Upper lobe of right lung (tissue), 1 donor: ENCODE measurements at regions not wholly inside any gene's neighbourhood (a gene's known extent, or its start where the extent isn't known, plus 50 kb on each side); places are given as distances from the start of the nearest gene placed in this dataset.

ENCODE experiments used
- ATAC-seq: fragments of 200-7000 bp; cut with Tn5 transposase; one replicate; pipeline ENCODE4 v1.9.1; 2020; ENCODE audit warnings: mild to moderate bottlenecking, moderate library complexity
- DNase-seq: peaks from one replicate; pipeline ENCODE4 v3.0.0-alpha.2; 2020
- H3K27ac ChIP-seq: fragments of 200-600 bp; one replicate; pipeline ENCODE4 v1.8.0; 2022
- H3K27me3 ChIP-seq: fragments of 200-600 bp; one replicate; pipeline ENCODE4 v1.8.0; 2022; ENCODE audit warnings: mild to moderate bottlenecking
- H3K36me3 ChIP-seq: fragments of 200-600 bp; one replicate; pipeline ENCODE4 v1.8.0; 2022
- H3K4me1 ChIP-seq: fragments of 200-600 bp; one replicate; pipeline ENCODE4 v1.8.0; 2022
- H3K4me3 ChIP-seq: fragments of 200-600 bp; one replicate; pipeline ENCODE4 v1.8.0; 2022; ENCODE audit warnings: mild to moderate bottlenecking
- H3K9me3 ChIP-seq: fragments of 200-600 bp; one replicate; pipeline ENCODE4 v1.8.0; 2022
- intact Hi-C: fragments of 100-400 bp; cut with DNase I; formaldehyde crosslinking; loops from one replicate; pipeline ENCODE4 v1.11.0; 2022
- TF ChIP-seq, protein P1 (sequence below): fragments of 200-600 bp; IDR thresholded peaks from one replicate; pipeline ENCODE4 v1.8.0; 2022; ENCODE audit warnings: antibody characterized with exemption
- donor health status: DM: no; HTN: yes; CAD: no; lungs with severe emphysema.

DNA sequence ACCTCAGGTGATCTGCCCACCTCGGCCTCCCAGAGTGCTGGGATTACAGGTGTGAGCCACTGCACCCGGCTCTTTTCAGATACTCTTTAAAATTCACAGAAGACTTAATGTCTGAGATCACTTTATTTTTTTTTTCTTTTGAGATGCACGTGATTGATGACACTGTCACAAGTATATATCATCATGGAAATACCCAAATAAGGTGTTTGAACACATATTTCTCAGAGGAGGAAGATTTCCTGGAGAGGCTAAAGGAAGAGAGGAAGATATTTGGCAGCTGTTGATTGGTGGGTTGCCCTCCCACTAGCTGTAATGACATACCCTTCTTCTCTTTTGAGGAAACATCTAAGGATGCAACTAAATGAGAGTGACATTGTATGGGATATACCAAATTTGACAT lies 225.9 kb upstream of the CITED2 start:
- H3K9me3 ChIP-seq, result no peaks in the 10 kb centered on the region
- peaks cover 22% of the 10 kb centered on the region for H3K4me1 ChIP-seq
- intact Hi-C loops, result no loop called here
- no peaks in the 10 kb centered on the region for H3K36me3 ChIP-seq
- TF ChIP-seq, protein P1, sequence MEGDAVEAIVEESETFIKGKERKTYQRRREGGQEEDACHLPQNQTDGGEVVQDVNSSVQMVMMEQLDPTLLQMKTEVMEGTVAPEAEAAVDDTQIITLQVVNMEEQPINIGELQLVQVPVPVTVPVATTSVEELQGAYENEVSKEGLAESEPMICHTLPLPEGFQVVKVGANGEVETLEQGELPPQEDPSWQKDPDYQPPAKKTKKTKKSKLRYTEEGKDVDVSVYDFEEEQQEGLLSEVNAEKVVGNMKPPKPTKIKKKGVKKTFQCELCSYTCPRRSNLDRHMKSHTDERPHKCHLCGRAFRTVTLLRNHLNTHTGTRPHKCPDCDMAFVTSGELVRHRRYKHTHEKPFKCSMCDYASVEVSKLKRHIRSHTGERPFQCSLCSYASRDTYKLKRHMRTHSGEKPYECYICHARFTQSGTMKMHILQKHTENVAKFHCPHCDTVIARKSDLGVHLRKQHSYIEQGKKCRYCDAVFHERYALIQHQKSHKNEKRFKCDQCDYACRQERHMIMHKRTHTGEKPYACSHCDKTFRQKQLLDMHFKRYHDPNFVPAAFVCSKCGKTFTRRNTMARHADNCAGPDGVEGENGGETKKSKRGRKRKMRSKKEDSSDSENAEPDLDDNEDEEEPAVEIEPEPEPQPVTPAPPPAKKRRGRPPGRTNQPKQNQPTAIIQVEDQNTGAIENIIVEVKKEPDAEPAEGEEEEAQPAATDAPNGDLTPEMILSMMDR, result no peak
- DNase-seq (no peak), ATAC-seq (no peak)
- H3K27ac ChIP-seq, result no peak overlapping the region
- no peak overlapping the region for H3K4me3 ChIP-seq
- no peaks in the 10 kb centered on the region for H3K27me3 ChIP-seq

DNA sequence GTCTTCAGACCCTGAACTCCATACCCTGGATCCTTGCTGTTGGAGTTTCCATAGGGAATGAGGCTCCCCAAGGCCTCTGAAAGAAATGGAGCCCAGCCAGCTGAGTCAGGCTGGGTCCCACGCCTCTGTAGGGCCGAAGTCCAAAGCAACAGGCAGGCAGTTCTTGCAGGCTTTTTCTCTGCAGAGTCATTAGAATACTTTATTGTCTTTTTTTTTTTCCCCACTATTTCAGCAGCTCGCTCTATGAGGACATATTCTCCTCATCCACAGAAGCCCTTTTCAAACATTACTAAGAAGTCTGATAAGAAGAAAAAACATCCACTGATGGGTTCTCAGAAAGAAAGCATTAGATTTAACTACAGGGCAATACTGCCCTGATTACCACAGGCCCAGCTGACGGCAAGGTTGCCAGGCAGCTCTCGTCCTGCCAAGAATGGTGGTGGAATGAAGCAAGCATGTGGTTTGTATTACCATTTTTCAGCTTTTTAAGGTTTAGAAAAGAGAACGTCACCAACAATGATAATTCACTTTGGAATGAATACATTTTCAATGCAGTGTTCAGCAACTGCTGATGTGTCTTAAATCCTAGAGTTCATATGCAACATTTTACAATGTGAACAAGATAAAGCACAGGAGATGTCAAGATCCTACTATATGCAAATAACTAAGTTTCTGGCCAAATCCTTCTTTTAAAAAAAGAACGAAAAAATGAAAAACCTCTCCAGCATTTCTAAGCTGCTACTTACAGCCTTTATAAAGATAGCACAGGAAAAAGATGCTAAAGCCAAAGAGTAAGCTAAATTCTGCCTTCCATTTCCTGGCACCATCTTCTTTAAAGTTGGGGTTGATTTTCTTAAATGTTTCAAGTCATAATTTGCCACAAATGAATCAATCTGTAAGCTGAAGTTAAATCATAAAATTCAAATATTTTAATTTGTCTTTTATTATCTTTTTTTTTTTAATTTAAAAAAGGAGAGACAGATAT lies 223.6 kb upstream of the CITED2 start:
- intact Hi-C loops, result no loop called here
- peak; percentile 72 for DNase-seq
- Histone ChIP-seq H3K4me1 (peaks cover 22% of the 10 kb centered on the region), H3K4me3 (no peak overlapping the region), H3K27ac (peak overlapping the region; percentile 76), H3K36me3 (no peaks in the 10 kb centered on the region), H3K27me3 (no peaks in the 10 kb centered on the region), H3K9me3 (no peaks in the 10 kb centered on the region)
- peak; percentile 78 for ATAC-seq
- TF ChIP-seq, protein P1, result no peak

DNA sequence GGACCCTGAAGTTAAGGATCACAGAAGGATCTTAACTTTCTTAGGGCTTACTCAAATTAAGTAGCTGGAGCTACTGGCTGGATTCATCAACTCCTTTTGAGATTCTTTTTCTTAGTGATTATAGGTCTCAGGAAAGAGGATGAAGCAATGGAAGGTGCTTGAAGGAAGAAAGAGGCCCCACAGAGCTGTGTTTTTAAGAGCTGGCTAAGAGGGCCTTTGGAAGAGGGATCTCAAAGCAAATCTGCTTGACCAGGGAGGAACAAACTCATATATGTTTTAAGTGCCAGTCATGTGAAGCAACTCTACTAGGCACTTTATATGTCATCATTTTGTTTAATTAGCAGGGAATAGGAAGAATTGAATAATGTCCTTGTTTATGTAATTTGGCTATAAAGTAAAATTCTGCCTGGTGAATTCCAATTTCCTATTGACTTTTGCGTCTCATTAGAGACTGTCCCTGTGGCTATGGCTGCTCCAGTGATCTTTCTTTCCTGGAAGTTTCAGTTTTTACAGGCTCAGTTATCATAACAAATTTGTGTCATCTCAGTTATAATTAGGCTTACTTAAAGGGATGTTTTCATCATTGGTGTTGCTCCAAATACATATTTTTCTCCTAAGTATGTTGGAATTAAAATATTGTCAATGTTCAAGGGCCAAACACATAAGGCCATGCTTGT lies 222.8 kb upstream of the CITED2 start:
- Histone ChIP-seq H3K4me1 (peaks cover 26% of the 10 kb centered on the region), H3K36me3 (no peaks in the 10 kb centered on the region), H3K27ac (peak overlapping the region; percentile 76), H3K27me3 (no peaks in the 10 kb centered on the region), H3K4me3 (no peak overlapping the region), H3K9me3 (no peaks in the 10 kb centered on the region)
- DNase-seq (no peak), ATAC-seq (peak; percentile 69)
- TF ChIP-seq, protein P1, result no peak
- intact Hi-C loops, result no loop called here

DNA sequence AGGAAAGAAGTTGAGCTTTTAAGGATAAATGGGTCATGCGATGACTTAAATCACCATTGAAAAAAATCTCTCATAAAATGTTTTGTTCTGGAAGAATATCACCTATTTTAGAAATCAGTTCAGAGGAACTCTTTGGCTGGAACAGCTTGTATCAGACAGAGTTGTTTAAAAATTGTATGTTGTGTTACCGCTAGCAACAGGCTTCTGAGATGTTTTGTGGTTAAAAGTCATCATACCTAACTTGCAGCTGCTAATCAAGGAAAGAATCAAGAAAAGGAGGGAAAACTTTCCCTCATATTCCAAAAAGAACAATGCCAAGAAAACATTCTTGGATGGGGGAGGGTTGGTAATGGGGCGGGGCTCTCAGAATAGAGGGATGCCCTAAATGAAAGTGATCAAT lies 220.7 kb upstream of the CITED2 start:
- Histone ChIP-seq H3K4me3 (no peak overlapping the region), H3K27me3 (no peaks in the 10 kb centered on the region), H3K9me3 (no peaks in the 10 kb centered on the region), H3K4me1 (peaks cover 27% of the 10 kb centered on the region), H3K27ac (no peak overlapping the region), H3K36me3 (no peaks in the 10 kb centered on the region)
- TF ChIP-seq, protein P1, result no peak
- ATAC-seq, result no peak
- intact Hi-C loops, result no loop called here
- no peak for DNase-seq

DNA sequence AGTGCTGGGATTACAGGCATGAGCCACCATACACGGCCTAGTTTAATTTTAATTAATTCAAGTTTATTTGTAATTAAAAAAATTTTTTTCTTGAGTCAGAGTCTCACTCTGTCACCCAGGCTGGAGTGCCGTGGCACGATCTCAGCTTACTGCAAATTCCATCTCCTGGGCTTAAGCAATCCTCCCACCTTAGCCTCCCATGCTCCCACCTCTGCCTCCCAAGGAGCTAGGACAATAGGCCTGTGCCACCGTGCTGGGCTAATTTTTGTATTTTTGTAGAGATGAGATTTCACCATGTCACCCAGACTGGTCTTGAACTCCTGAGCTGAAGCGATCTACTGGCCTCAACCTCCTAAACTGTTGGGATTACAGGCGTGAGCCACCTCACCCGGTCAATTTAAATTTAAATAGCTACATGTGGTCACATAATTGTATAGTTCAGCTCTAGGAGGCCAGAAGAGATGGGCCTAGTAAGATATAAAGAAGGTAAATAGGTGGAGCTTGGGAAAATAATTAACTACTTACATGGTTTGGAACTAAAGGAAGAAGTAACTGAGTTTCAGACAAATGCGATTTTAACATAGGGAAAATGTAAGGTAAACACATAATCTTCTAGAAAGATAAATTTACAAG lies 220.0 kb upstream of the CITED2 start:
- Histone ChIP-seq H3K9me3 (no peaks in the 10 kb centered on the region), H3K36me3 (no peaks in the 10 kb centered on the region), H3K27ac (no peak overlapping the region), H3K4me1 (peaks cover 33% of the 10 kb centered on the region), H3K27me3 (no peaks in the 10 kb centered on the region), H3K4me3 (no peak overlapping the region)
- ATAC-seq, result no peak
- intact Hi-C loops, result no loop called here
- TF ChIP-seq, protein P1, result no peak
- no peak for DNase-seq
